Nephron (organoid): ENCODE measurements at regions not wholly inside any gene's neighbourhood (a gene's known extent, or its start where the extent isn't known, plus 50 kb on each side); places are given as distances from the start of the nearest gene placed in this dataset.

Experiments used
- H3K27ac Mint-ChIP-seq, 3 experiments: 2 replicates each; pipeline ENCODE4 v1.8.0; 2020; ENCODE audit warnings: mixed read lengths in 3 of 3, mild to moderate bottlenecking in 2 of 3, moderate library complexity in 1 of 3
- H3K27me3 Mint-ChIP-seq: 2 replicates; pipeline ENCODE4 v1.8.0; 2021; ENCODE audit warnings: low read depth, mild to moderate bottlenecking, moderate library complexity, mixed read lengths
- H3K36me3 Mint-ChIP-seq: 2 replicates; pipeline ENCODE4 v1.8.0; 2020; ENCODE audit warnings: low read depth, mixed read lengths
- H3K4me1 Mint-ChIP-seq: 2 replicates; pipeline ENCODE4 v1.8.0; 2020; ENCODE audit warnings: mixed read lengths
- H3K4me3 Mint-ChIP-seq, 3 experiments: 2 replicates each; pipeline ENCODE4 v1.8.0; 2020; ENCODE audit warnings: mild to moderate bottlenecking in 3 of 3, mixed read lengths in 3 of 3, moderate library complexity in 2 of 3
- H3K9me3 Mint-ChIP-seq: 2 replicates; pipeline ENCODE4 v1.8.0; 2020; ENCODE audit warnings: mixed read lengths
- CTCF ChIP-seq, 3 experiments: fragments of 200-600 bp; sonication (generic); IDR thresholded peaks; one replicate each; pipeline ENCODE4 v1.5.0; 2021; ENCODE audit warnings: antibody characterized with exemption in 3 of 3; ENCODE audit not compliant: unreplicated experiment in 3 of 3

- Mint-ChIP-seq H3K4me1 (peaks cover 63% of the 10 kb centered on the region), H3K27me3 (peaks cover 3% of the 10 kb centered on the region), H3K4me3 (no peak overlapping the region), H3K27ac (peak overlapping the region in 2 of 3 experiments; percentile 58 to 80), H3K36me3 (no peaks in the 10 kb centered on the region), H3K9me3 (peaks cover 4% of the 10 kb centered on the region)
- no peak for TF ChIP-seq CTCF (IDR thresholded peaks at IDR 0.05; ENCODE audit: unreplicated experiment in 3 of 3)
Measured at GRCh38 chr5:165227515-165227914, 1722.1 kb downstream of the MAT2B start.

- H3K27ac Mint-ChIP-seq: peak overlapping the region in 2 of 3 experiments; percentile 58 to 80
- peaks cover 3% of the 10 kb centered on the region for H3K27me3 Mint-ChIP-seq
- H3K36me3 Mint-ChIP-seq: no peaks in the 10 kb centered on the region
- no peak for TF ChIP-seq CTCF (IDR thresholded peaks at IDR 0.05; ENCODE audit: unreplicated experiment in 3 of 3)
- peaks cover 4% of the 10 kb centered on the region for H3K9me3 Mint-ChIP-seq
- peaks cover 65% of the 10 kb centered on the region for H3K4me1 Mint-ChIP-seq
- no peak overlapping the region for H3K4me3 Mint-ChIP-seq
Measured at GRCh38 chr5:165228184-165228583, 1722.8 kb downstream of the MAT2B start.

GRCh38 chr5:165231821-165232508 is 1726.5 kb downstream of the MAT2B start:
- Mint-ChIP-seq H3K27ac (peak overlapping the region; percentile 69 to 88 (median 79)), H3K27me3 (peaks cover 3% of the 10 kb centered on the region), H3K9me3 (peaks cover 7% of the 10 kb centered on the region), H3K4me1 (peaks cover 53% of the 10 kb centered on the region), H3K4me3 (no peak overlapping the region), H3K36me3 (peaks cover 3% of the 10 kb centered on the region)
- TF ChIP-seq CTCF (IDR thresholded peaks at IDR 0.05; ENCODE audit: unreplicated experiment in 3 of 3): no peak

GRCh38 chr5:165232509-165233028 is 1727.2 kb downstream of the MAT2B start:
- Mint-ChIP-seq H3K4me1 (peaks cover 59% of the 10 kb centered on the region), H3K9me3 (peaks cover 7% of the 10 kb centered on the region), H3K4me3 (peak overlapping the region in 1 of 3 experiments; percentile 2), H3K27me3 (no peaks in the 10 kb centered on the region), H3K36me3 (peaks cover 3% of the 10 kb centered on the region), H3K27ac (peak overlapping the region; percentile 69 to 88 (median 79))
- no peak for TF ChIP-seq CTCF (IDR thresholded peaks at IDR 0.05; ENCODE audit: unreplicated experiment in 3 of 3)

GRCh38 chr5:165241811-165242210 is 1736.4 kb downstream of the MAT2B start:
- TF ChIP-seq CTCF (IDR thresholded peaks at IDR 0.05; ENCODE audit: unreplicated experiment in 3 of 3): no peak
- Mint-ChIP-seq H3K9me3 (no peaks in the 10 kb centered on the region), H3K36me3 (no peaks in the 10 kb centered on the region), H3K4me1 (peaks cover 36% of the 10 kb centered on the region), H3K27ac (peak overlapping the region in 1 of 3 experiments; percentile 91), H3K4me3 (no peak overlapping the region), H3K27me3 (no peaks in the 10 kb centered on the region)

- no peaks in the 10 kb centered on the region for H3K9me3 Mint-ChIP-seq
- no peaks in the 10 kb centered on the region for H3K27me3 Mint-ChIP-seq
- H3K36me3 Mint-ChIP-seq: no peaks in the 10 kb centered on the region
- no peak overlapping the region for H3K4me3 Mint-ChIP-seq
- peaks cover 29% of the 10 kb centered on the region for H3K4me1 Mint-ChIP-seq
- peak overlapping the region; percentile 61 to 91 (median 90) for H3K27ac Mint-ChIP-seq
- TF ChIP-seq CTCF (IDR thresholded peaks at IDR 0.05; ENCODE audit: unreplicated experiment in 3 of 3): no peak
Measured at GRCh38 chr5:165242646-165243045, 1737.2 kb downstream of the MAT2B start.
